Body of pancreas (tissue), 4 donors: ENCODE measurements at regions not wholly inside any gene's neighbourhood (a gene's known extent, or its start where the extent isn't known, plus 50 kb on each side); places are given as distances from the start of the nearest gene placed in this dataset.

Source experiments
- CTCF ChIP-seq, 7 experiments: fragments of 450-650 bp in 4 of 7; fragments of 200-600 bp in 3 of 7; sonication (generic) in 3 of 7; IDR thresholded peaks; one replicate each; pipeline ENCODE4 v1.5.1; 2016 to 2019; ENCODE audit warnings: antibody characterized with exemption in 7 of 7
- POLR2A ChIP-seq, 3 donors: fragments of 450-650 bp; IDR thresholded peaks; one replicate each; pipeline ENCODE4 v1.6.1; 2016; ENCODE audit warnings: antibody characterized with exemption in 3 of 3, mild to moderate bottlenecking in 2 of 3

- no peak for TF ChIP-seq POLR2A (IDR thresholded peaks at IDR 0.05)
- no peak for TF ChIP-seq CTCF (IDR thresholded peaks at IDR 0.05)
These were observed 348.9 kb upstream of the ISL1 start for GRCh38 chr5:51034222-51034901.
